IMR-90 (cell line): ENCODE measurements at regions not wholly inside any gene's neighbourhood (a gene's known extent, or its start where the extent isn't known, plus 50 kb on each side); places are given as distances from the start of the nearest gene placed in this dataset.

ENCODE experiments used
- ATAC-seq: fragments of 200-7000 bp; cut with Tn5 transposase; 2 replicates; pipeline ENCODE4 v1.9.1; 2020; ENCODE audit warnings: low read depth, mild to moderate bottlenecking, moderate library complexity
- BruUV-seq: library from RNA; stranded (reverse); fragments of 400-500 nt; replicated peaks from 2 replicates; lab custom pipeline; 2021; lab: Mats Ljungman, UMichigan
- CTCF ChIA-PET: fragments of 300-600 bp; formaldehyde crosslinking; extraction: SDS; loops from one replicate; lab custom pipeline; 2021; ENCODE audit warnings: antibody characterized with exemption; lab: Yijun Ruan, JAX
- POLR2A ChIA-PET: fragments of 300-600 bp; sonication (Branson Sonifier 250); formaldehyde crosslinking; loops from one replicate; lab custom pipeline; 2022; ENCODE audit warnings: antibody characterized with exemption; ENCODE audit not compliant: unreplicated experiment; lab: Charles Lee
- DNase-seq: peaks from one replicate; pipeline ENCODE4 v3.0.0; 2013
- H2AFZ ChIP-seq: replicated peaks from 2 replicates; pipeline ENCODE3; 2013; ENCODE audit warnings: low read length, mild to moderate bottlenecking; ENCODE audit not compliant: poor library complexity
- H2AK5ac ChIP-seq: 2 replicates; pipeline ENCODE4 v1.6.1; 2013; ENCODE audit warnings: low read depth, low read length, inconsistent platforms
- H2AK9ac ChIP-seq: replicated peaks from 2 replicates; pipeline ENCODE3; 2013; ENCODE audit warnings: mild to moderate bottlenecking, low read depth, low read length, moderate library complexity; ENCODE audit not compliant: poor library complexity
- H2BK120ac ChIP-seq: 2 replicates; pipeline ENCODE4 v1.6.1; 2013; ENCODE audit warnings: low read depth, low read length, inconsistent platforms
- H2BK15ac ChIP-seq: 3 replicates; pipeline ENCODE4 v1.6.1; 2013; ENCODE audit warnings: low read depth, low read length, inconsistent platforms
- H2BK20ac ChIP-seq: 2 replicates; pipeline ENCODE4 v1.6.1; 2013; ENCODE audit warnings: low read depth, mild to moderate bottlenecking, inconsistent platforms, low read length, moderate library complexity
- H2BK5ac ChIP-seq: 2 replicates; pipeline ENCODE4 v1.6.1; 2013; ENCODE audit warnings: mild to moderate bottlenecking, low read depth, low read length, inconsistent platforms; ENCODE audit not compliant: poor library complexity, severe bottlenecking
- H3K14ac ChIP-seq: replicated peaks from 2 replicates; pipeline ENCODE4 v1.6.1; 2013; ENCODE audit warnings: low read depth, low read length, inconsistent platforms
- H3K18ac ChIP-seq: 2 replicates; pipeline ENCODE4 v1.6.1; 2013; ENCODE audit warnings: low read depth, low read length, control low read depth
- H3K23ac ChIP-seq: 2 replicates; pipeline ENCODE4 v1.6.1; 2013; ENCODE audit warnings: low read depth, low read length, inconsistent platforms
- H3K27ac ChIP-seq: 2 replicates; pipeline ENCODE4 v1.5.1; 2013; ENCODE audit warnings: mild to moderate bottlenecking, control low read depth, low read length; ENCODE audit not compliant: insufficient read depth
- H3K27me3 ChIP-seq: 2 replicates; pipeline ENCODE4 v1.6.1; 2013; ENCODE audit warnings: low read length; ENCODE audit not compliant: control insufficient read depth, insufficient read depth
- H3K36me3 ChIP-seq: 2 replicates; pipeline ENCODE4 v1.6.1; 2013; ENCODE audit warnings: low read length, mixed read lengths; ENCODE audit not compliant: control insufficient read depth, insufficient read depth
- H3K4ac ChIP-seq: 2 replicates; pipeline ENCODE4 v1.6.1; 2013; ENCODE audit warnings: low read depth, low read length, inconsistent platforms
- H3K4me1 ChIP-seq: 2 replicates; pipeline ENCODE4 v1.6.1; 2013; ENCODE audit warnings: low read length, mixed read lengths; ENCODE audit not compliant: control insufficient read depth, insufficient read depth
- H3K4me2 ChIP-seq: 2 replicates; pipeline ENCODE4 v1.6.1; 2013; ENCODE audit warnings: low read depth, mild to moderate bottlenecking, control low read depth, low read length, moderate library complexity
- H3K4me3 ChIP-seq: 2 replicates; pipeline ENCODE4 v1.5.1; 2013; ENCODE audit warnings: low read depth, mild to moderate bottlenecking, control low read depth, low read length, moderate library complexity; ENCODE audit not compliant: insufficient read depth
- H3K56ac ChIP-seq: 2 replicates; pipeline ENCODE4 v1.6.1; 2013; ENCODE audit warnings: low read length, inconsistent platforms; ENCODE audit not compliant: insufficient read depth; ENCODE audit errors: extremely low read depth
- H3K79me1 ChIP-seq, 2 experiments: 2 replicates each; pipeline ENCODE4 v1.6.1; 2013; ENCODE audit warnings: low read length in 2 of 2, inconsistent platforms in 1 of 2, low read depth in 1 of 2
- H3K9ac ChIP-seq: 2 replicates; pipeline ENCODE4 v1.6.1; 2013; ENCODE audit warnings: low read depth, low read length, control low read depth
- H3K9me1 ChIP-seq: 2 replicates; pipeline ENCODE4 v1.6.1; 2013; ENCODE audit warnings: low read length, inconsistent platforms; ENCODE audit not compliant: insufficient read depth
- H3K9me3 ChIP-seq: 2 replicates; pipeline ENCODE4 v1.6.1; 2013; ENCODE audit warnings: low read length; ENCODE audit not compliant: control insufficient read depth, insufficient read depth
- H4K20me1 ChIP-seq: 2 replicates; pipeline ENCODE4 v1.6.1; 2013; ENCODE audit warnings: low read length, inconsistent platforms; ENCODE audit not compliant: insufficient read depth
- H4K5ac ChIP-seq: 2 replicates; pipeline ENCODE4 v1.6.1; 2013; ENCODE audit warnings: mild to moderate bottlenecking, low read depth, low read length, control low read depth
- H4K8ac ChIP-seq, 2 experiments: 2 replicates each; pipeline ENCODE4 v1.6.1; 2013; ENCODE audit warnings: low read depth in 2 of 2, low read length in 2 of 2, control low read depth in 1 of 2, inconsistent platforms in 1 of 2
- H4K91ac ChIP-seq: 2 replicates; pipeline ENCODE4 v1.6.1; 2013; ENCODE audit warnings: low read depth, low read length, inconsistent platforms; ENCODE audit not compliant: insufficient read depth
- CEBPB ChIP-seq: IDR thresholded peaks from 2 replicates; pipeline ENCODE4 v1.6.1; 2012; ENCODE audit warnings: low read depth, low read length, improper control_type of control experiment
- MAFK ChIP-seq: IDR thresholded peaks from 2 replicates; pipeline ENCODE4 v1.6.1; 2012; ENCODE audit warnings: low read depth, low read length, improper control_type of control experiment
- NFE2L2 ChIP-seq: fragments of 150-350 bp; IDR thresholded peaks from 2 replicates; pipeline ENCODE4 v1.6.1; 2016; ENCODE audit warnings: low read depth, mild to moderate bottlenecking, low read length
- POLR2A ChIP-seq: IDR thresholded peaks from 2 replicates; pipeline ENCODE4 v1.6.1; 2012; ENCODE audit warnings: mild to moderate bottlenecking, low read depth, low read length
- RAD21 ChIP-seq: IDR thresholded peaks from 2 replicates; pipeline ENCODE4 v1.6.1; 2012; ENCODE audit warnings: low read length, improper control_type of control experiment
- RCOR1 ChIP-seq: IDR thresholded peaks from 2 replicates; pipeline ENCODE4 v1.6.1; 2012; ENCODE audit warnings: mild to moderate bottlenecking, low read length, improper control_type of control experiment; ENCODE audit not compliant: insufficient replicate concordance
- RFX5 ChIP-seq: IDR thresholded peaks from 2 replicates; pipeline ENCODE4 v1.8.0; 2012; ENCODE audit warnings: low read depth, mild to moderate bottlenecking, low read length, moderate library complexity
- WGBS, 2 experiments: methylation state at CpG; one replicate each; pipeline versions ENCODE4 v1.1.5 to v1.1.7; 2013; ENCODE audit warnings: missing lambda C conversion rate in 2 of 2; ENCODE audit not compliant: insufficient read length in 1 of 2; ENCODE audit errors: extremely low coverage in 2 of 2; 5-methylcytosine and 5-hydroxymethylcytosine counted together
- dilution Hi-C: fragments of 300-500 bp; cut with HindIII; formaldehyde crosslinking; loops from one replicate; pipeline ENCODE4 v1.14.3; 2018; ENCODE audit warnings: low sequenced_read_pairs; ENCODE audit not compliant: unreplicated experiment
- in situ Hi-C: fragments of 300-500 bp; cut with MboI; formaldehyde crosslinking; loops from 3 replicates; pipeline ENCODE4 v1.14.3; 2019; ENCODE audit warnings: low sequenced_read_pairs, inconsistent platforms, mixed read lengths
- intact Hi-C: fragments of 100-400 bp; cut with micrococcal nuclease; formaldehyde crosslinking; loops from 2 replicates; pipeline ENCODE4 v1.10.0; 2022
- TF ChIP-seq, protein P1 (sequence below): conservative IDR thresholded peaks from 2 replicates; pipeline ENCODE4 v1.5.1; 2012; ENCODE audit warnings: mild to moderate bottlenecking, low read depth, low read length, improper control_type of control experiment

DNA sequence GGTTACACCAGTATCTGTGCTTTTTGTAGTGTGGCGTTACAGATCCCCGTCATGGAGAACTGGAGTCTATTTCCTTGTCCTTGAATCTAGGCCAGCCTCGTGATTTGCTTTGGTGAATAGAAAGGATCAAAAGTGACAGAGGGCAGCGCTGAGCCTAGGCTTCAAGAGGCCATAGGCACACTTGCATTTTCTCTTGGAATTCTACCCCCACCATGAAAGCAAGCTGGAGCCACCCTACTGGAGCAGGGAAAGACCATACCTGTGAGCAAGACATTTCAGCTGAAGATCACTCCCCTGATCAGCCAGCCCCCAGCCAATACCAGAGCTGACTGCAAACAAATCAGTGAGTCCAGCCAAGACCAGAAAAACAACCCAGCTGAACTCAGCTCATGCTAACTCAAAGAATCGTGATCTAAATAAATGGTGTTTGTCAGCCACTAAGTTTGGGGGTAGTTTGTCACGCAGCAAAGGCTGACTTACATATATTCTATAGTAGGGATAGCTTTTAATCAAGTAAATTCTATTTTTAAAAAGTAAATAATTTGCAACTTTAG lies 521.9 kb upstream of the TBX3 start:
- Histone ChIP-seq H2BK15ac (no peak overlapping the region), H3K36me3 (no peaks in the 10 kb centered on the region), H2AK5ac (no peak overlapping the region), H3K4me1 (no peaks in the 10 kb centered on the region), H3K27me3 (no peaks in the 10 kb centered on the region), H3K4ac (no peak overlapping the region), H2BK5ac (no peak overlapping the region), H2BK120ac (no peak overlapping the region), H4K5ac (no peak overlapping the region), H4K8ac (no peak overlapping the region), H3K56ac (no peak overlapping the region), H2AK9ac (no peak overlapping the region), H3K23ac (no peak overlapping the region), H3K9me1 (no peaks in the 10 kb centered on the region), H3K4me3 (no peak overlapping the region), H3K9ac (no peak overlapping the region), H3K9me3 (no peaks in the 10 kb centered on the region), H4K91ac (no peak overlapping the region), H2BK20ac (no peak overlapping the region), H3K18ac (no peak overlapping the region), H3K79me1 (no peaks in the 10 kb centered on the region), H3K27ac (no peak overlapping the region), H3K4me2 (no peak overlapping the region), H2AFZ (no peak overlapping the region), H4K20me1 (no peaks in the 10 kb centered on the region), H3K14ac (no peak overlapping the region)
- no CpG with 5 or more reads among the region's 6 CpGs for WGBS, 2 experiments
- intact Hi-C loops (no loop called here), dilution Hi-C loops (no loop called here), in situ Hi-C loops (no loop called here)
- ATAC-seq (no peak), DNase-seq (no peak)
- POLR2A ChIA-PET, result no interaction called here
- no TSS peak for BruUV-seq
- CTCF ChIA-PET, result no interaction called here
- TF ChIP-seq NFE2L2, result no peak
- no peak for TF ChIP-seq RAD21
- no peak for TF ChIP-seq RFX5
- no peak for TF ChIP-seq CEBPB
- TF ChIP-seq MAFK, result no peak
- TF ChIP-seq RCOR1, result no peak
- TF ChIP-seq, protein P1, sequence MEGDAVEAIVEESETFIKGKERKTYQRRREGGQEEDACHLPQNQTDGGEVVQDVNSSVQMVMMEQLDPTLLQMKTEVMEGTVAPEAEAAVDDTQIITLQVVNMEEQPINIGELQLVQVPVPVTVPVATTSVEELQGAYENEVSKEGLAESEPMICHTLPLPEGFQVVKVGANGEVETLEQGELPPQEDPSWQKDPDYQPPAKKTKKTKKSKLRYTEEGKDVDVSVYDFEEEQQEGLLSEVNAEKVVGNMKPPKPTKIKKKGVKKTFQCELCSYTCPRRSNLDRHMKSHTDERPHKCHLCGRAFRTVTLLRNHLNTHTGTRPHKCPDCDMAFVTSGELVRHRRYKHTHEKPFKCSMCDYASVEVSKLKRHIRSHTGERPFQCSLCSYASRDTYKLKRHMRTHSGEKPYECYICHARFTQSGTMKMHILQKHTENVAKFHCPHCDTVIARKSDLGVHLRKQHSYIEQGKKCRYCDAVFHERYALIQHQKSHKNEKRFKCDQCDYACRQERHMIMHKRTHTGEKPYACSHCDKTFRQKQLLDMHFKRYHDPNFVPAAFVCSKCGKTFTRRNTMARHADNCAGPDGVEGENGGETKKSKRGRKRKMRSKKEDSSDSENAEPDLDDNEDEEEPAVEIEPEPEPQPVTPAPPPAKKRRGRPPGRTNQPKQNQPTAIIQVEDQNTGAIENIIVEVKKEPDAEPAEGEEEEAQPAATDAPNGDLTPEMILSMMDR, result no peak
- no peak for TF ChIP-seq POLR2A
